ENCODE measurements at regions not wholly inside any gene's neighbourhood (a gene's known extent, or its start where the extent isn't known, plus 50 kb on each side); places are given as distances from the start of the nearest gene placed in this dataset.
"Not testable (repeated sequence)": the region's sequence is repeated elsewhere in the genome, so short reads cannot be mapped to it uniquely, and the experiment has no call there.

DNA sequence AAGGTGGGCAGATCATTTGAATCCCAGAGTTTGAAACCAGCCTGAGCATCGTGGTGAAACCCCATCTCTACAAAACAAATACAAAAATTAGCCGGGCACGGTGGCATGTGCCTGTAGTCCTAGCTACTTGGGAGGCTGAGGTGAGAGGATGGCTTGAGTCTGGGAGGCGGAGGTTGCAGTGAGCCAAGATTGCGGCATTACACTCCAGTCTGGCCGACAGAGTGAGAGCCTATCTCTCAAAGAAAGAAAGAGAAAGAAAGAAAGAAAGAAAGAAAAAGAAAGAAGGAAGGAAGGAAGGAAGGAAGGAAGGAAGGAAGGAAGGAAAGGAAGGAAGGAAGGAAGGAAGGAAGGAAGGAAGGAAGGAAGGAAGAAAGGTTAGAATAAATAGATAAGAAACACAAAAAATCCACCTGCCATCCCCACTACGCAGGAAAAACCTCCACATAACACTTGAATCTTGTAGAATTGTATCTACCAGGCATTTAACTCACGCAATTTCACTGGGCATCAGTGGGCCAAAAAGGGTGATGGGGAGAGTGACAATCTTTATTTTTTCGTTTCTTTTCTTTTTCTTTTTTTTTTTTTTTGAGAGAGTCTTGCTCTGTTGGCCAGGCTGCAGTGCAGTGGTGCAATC is 58.3 kb upstream of the PTPN1 start:
- not testable (repeated sequence) for DNase-seq

- DNase-seq = no peak
Observed at GRCh38 chr20:50453533-50454244, 56.5 kb upstream of the PTPN1 start.

- not testable (repeated sequence) for DNase-seq
Observed at GRCh38 chr20:50455245-50455644, 54.9 kb upstream of the PTPN1 start.

DNA sequence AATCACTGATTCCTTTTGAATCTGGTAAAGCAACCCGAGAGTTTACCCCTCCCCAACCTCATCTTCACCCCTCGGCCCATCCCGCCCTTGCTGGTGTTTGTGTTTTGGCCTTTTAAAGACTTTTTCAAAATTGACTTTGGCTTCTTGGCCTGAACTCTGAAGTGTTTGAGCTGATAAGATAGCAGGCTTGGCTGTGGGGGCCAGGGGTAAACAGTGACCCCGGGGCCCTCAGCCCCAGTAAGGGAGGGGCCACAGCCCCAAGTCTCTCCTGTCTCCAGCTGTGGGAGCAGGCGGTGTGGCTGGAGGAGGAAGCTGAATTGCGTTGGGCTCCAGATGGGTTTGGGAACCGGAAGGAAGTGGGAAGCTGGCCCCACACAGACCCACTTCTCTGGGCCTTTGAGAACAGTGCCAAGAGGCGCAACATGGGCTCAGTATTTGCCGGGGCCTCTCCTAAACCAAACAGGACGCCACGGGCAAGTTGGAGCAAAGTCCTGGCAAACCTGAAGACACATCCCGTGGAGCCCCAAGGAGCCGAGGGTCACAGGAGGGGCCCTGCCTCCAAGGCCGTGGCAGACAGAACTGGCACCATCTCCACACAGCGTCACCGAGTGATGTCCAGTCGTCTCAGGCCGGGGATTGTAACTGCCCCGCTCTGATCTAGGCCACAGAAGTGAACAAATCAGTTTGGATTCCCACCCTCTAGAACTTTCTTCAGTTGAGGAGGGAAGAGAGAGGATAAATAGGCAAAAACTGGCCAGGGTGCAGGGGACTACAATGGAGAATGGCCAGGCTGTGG is 54.3 kb upstream of the PTPN1 start:
- no peak for DNase-seq

DNA sequence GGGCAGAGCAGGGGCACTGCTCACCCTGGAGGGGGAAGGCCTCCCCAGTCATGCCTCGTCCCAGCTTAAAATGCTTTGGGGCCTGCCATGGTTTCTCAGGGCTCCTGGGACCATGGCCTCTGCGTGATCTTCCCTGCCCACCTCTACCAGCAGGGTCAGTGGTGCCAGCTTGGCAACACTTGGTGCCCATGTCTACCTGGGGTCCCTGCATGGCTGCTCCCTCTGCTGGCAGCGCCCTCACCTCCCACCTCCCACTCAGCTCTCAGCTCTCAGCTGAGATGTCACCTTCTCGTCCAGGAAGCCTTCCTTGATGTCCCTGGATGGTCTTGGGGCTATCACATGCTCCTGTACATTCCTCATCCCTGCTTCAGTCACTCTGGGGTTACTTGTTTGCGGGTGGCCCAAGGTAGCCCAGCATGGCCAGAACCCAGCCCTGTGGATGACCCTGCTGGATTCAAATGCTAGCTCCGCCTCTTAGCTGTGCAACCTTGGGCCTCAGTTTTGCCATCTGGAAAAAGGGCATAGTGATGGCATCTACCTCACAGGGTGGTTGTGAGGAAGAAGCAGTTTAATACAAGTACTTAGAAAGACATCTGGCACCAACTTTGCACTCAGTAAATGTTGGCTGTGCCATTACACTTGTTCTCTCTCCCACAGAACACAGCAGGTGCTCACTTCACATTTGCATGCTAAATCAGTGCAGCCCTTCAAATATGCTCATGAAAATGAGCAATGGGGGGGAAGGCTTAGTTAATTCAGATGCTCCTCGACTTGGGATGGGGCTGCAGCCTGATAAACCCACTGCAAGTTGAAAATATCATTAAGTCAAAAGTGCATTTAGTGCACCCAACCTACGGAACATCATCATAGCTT is 53.5 kb upstream of the PTPN1 start:
- no peak for DNase-seq

GRCh38 chr20:50459124-50459918 is 50.9 kb upstream of the PTPN1 start:
- DNase-seq = no peak

DNA sequence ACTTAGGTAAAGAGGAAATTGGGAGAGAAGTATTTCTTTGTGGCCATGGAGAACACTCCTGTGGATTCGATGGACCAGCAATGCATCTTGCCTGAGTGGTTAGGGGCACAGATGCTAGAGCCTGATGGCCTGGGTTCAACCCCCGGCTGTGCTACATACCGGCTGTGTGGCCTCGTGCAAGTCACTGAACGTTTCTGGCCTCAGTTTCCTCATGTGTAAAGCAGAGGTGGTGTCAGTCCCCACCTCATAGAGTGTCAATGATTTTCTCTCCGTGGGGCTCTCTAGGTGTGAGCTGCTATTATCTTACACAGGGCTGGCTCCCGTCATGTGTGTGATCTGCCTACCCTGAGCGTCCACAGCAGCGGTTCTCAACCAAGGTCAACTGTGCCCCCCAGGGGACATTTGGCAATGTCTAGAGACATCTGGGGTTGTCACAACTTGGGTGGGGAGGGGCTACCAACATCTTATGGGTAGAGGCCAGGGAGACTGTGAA is 50.0 kb upstream of the PTPN1 start:
- no peak for DNase-seq

Measured in central memory CD4-positive, alpha-beta T cell (primary cell).